HG03558 (cell line): ENCODE measurements at regions not wholly inside any gene's neighbourhood (a gene's known extent, or its start where the extent isn't known, plus 50 kb on each side); places are given as distances from the start of the nearest gene placed in this dataset.

ENCODE experiments used
- ATAC-seq: cut with Tn5 transposase; IDR thresholded peaks from one replicate; pipeline ENCODE4 v1.9.1; 2021; ENCODE audit warnings: moderate number of reproducible peaks; ENCODE audit not compliant: unreplicated experiment; ENCODE audit errors: extremely low read depth

DNA sequence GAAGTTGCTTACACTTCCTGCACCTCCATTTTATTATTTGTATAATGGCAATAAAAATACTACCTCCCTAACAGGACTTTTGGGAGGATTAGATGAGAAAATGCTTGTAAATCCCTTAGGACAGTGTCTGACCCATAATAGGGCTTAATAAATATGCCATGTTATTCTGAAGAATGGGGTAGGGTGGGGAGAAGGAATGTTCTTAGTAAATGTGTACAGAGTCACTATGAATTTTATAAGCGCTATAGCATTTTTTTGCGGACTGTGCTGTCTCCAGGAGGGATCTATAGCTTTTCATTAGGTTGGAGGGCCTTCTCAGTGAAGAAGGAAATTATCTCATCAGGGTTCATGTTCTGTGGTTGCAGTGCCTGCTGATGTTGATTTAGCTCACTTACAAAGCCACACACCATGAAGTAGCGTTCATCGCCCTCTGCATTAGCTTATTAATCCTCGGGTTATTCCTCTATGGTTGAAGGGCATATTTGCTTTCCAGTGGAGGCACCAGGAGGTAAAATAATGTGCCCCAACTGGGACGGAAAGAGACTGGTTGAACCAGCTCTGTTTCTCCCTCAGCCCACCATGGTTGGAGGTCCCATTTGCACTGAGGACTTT lies 497.1 kb downstream of the ARHGEF28 start:
- ATAC-seq: no peak

DNA sequence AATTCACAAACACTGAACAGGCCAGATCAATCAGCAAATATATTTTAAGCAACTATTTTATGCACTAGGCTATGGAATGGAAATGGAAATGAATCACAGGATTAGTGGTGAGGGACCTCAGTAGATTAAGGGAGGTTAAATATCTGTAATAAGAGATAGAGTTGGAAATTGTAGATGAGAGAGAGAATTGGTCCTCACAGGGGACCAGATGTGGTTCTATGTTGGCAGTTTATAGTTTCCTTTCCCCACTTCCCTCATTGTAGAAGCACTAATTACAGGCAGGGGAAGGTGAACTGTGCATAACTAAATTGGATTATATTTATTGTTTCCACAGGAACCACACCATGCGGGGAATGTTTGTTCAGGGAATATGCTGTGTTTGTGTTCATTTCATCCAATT lies 496.2 kb downstream of the ARHGEF28 start:
- no peak for ATAC-seq

GRCh38 chr5:74120585-74120984 lies 494.6 kb downstream of the ARHGEF28 start:
- ATAC-seq: no peak

- ATAC-seq: no peak
Observed at GRCh38 chr5:74118071-74118470, 492.1 kb downstream of the ARHGEF28 start.

DNA sequence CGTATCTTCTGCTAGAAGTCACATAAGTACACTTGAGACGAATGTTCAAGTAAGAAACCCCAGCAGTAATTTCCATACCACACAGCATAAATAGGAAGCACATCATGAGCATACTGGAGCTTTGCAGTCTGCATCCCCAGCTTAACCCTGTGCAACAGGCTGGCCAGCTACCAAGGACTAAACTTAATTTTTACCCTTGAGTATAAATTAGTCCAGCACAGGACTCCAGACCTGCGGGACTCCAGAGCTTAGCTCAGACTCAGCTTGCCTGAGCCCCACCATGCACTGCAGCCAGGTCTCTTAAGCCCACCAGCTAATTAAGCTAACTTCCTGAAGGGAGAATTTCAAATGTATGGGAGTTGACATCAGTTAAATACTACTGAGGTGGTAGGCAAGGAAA lies 491.0 kb downstream of the ARHGEF28 start:
- no peak for ATAC-seq

- ATAC-seq: no peak
Observed at GRCh38 chr5:74116266-74116665, 490.3 kb downstream of the ARHGEF28 start.

DNA sequence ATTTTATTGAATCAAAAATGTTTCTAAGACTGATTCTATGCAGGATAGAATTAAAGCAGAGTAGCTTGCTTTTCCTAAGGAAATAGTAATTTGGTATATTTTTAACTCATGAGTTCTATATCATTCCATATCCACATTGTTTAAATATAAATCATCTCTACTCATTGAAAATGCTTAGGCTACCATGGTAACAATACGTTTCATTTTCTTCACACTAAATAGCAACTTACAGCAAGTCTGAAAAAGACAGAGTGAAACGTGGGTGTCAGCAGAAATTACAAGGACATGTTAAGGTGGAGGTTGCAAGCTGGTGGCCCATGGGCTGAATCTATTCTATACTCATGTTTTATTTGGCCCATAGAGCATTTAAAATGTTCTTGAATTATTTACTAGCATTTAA lies 487.9 kb downstream of the ARHGEF28 start:
- no peak for ATAC-seq

DNA sequence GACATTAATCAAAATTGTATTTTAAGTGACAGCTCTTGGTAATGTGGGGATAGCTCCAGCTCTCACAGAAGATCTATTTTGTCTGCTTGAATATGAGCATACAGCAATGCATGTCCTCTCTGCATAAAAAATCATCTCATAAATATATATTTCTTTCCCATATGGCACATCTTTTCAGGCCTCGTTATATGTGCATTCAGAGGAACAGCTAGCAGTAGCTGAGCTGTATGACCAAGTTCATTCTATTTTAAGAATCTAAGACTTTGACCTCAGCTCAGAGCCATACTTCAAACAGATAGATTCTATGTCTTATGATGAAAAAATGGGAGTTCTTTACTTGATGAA lies 487.2 kb downstream of the ARHGEF28 start:
- ATAC-seq: no peak

GRCh38 chr5:74112372-74113195 lies 486.6 kb downstream of the ARHGEF28 start:
- no peak for ATAC-seq

DNA sequence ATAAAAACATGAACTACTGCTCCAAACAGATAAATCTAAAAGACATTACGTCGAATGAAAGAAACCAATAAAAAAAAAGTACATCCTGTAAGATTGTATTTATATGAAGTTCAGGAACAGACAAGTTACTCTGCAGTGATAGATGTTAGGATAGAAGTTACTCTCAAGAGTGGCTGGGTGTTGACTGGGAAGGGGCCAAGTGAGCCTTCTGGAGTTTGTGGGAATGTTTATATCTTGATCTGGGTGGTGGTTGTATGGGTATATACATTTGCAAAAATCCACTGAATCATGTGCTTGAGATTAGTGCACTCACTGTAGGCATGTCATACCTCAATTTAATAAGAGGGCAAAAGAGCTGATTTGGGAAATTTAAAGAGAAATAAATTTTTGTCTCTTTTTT lies 485.8 kb downstream of the ARHGEF28 start:
- ATAC-seq: no peak

DNA sequence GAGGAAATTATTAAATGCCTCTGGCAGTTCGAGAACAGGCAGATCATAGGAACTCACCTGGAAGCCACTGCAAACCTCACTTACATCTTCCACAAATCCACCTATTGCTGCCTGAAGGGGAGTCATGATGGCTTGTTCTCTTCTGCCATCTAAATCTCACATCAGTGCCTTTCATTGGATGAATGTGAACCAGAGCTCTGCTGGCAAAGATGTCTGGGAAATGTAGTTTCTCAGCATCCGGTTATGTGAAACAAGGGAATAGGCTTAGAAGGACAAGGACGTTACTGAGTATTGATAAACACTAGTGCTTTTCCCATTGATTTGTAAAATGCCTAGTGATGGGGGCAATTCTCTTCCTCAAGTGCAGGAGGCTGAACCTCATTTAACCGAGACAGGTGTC lies 483.3 kb downstream of the ARHGEF28 start:
- no peak for ATAC-seq

- ATAC-seq: no peak
Observed at GRCh38 chr5:74107899-74108298, 481.9 kb downstream of the ARHGEF28 start.

DNA sequence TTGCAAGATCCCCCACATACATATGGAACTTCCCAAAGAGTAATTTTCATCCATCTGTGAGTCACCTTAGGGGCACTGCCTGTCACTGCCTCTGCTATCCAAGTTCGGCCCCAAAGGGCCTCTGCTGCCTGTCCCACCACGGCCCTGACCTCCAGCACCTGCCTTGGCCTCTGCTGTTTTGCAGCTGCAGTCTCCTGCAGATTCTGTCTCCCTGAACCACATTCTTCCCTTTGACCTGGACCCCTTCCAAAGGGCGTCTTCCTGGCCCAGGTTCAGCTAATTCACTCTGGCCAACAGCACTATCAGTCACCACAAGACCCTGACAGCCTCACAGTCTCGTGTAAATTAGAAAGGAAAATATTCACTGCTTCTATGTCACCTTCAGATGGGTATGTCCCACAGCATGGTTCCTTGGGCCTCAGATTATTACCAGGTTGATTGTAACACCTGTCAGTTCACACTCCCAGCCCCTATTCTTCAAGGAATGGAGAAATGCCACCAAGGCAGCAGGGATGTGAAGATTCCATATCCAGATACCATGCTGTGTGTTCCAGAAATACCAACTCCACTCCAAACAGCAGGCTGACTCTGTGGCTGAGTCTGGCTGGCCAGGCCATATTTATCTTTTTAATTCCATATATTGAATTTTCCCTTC lies 479.3 kb downstream of the ARHGEF28 start:
- ATAC-seq: no peak

DNA sequence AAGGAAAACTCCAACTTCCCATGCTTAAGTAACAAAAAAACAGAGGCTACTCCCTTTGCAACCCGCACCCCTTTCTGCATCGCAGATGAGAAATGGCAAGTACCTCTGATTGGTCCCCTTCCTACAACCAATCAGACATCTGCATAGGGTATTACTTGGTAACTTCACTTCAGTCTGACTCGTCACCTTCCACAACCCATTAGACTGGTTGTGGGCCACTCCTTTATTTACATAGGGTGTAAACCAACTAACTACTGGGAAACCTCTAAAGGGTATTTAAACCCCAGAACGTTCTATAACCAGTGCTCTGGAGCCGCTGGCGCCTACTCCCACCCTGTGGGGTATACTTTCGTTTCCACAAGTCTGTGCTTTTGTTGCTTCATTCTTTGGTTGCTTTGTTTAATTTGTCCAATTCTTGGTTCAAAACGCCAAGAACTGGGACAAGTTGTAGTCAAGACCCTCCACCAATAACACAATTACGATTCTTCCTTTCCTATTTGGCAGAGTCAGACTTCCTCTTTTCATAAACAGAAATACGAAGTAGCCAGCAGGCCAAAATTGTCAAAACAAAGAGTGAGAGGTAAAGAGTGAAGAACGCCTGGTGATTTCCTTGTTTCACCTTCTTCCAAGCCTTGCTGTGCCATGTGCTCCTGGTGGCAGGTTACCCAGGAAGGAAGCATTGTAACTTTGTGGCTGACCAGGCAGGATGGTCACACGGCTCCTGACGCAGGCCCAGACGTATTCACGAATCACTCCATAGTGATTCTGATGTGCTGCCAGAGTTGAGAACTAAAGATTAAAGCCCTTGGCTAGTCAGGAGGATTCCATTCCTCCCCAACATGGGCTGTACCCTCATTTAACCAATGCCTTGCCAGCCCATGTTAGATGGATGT lies 477.4 kb downstream of the ARHGEF28 start:
- no peak for ATAC-seq

DNA sequence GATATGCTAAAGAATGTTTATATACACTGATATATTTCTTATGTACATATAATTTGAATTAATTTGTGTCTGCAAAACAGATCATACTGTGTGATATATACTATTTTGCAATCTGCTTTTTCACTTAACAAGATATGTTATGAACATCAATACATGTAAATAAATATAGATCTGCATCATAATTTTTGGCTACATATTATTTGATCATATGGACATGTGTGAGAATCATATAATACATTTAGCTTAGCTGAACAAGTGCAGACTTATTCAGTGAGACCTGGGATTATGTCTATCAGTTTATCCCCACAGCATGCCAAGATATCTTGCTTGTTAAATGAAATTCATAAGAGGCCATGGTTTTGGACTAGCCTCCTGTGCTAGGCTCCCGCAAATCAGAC lies 474.3 kb downstream of the ARHGEF28 start:
- ATAC-seq: no peak

GRCh38 chr5:74099538-74100267 lies 473.7 kb downstream of the ARHGEF28 start:
- ATAC-seq: no peak

DNA sequence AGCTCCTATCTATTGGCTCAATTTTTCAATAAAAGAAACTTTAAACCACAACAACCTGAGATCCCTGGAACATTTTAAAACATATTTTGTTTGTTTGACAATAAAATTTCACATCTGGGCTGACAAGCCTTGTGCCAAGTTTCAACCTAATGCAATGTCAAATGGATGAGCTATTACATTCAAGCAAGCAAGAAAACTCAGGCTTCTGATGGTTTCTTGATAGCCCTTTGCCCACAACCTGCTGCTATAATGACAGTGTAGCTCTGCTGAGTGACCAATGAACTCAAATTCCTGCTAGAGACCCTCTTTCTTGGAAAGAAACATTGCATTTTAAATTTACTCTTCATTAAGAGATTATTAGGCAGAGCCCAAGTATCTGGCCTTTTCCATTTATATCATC lies 472.9 kb downstream of the ARHGEF28 start:
- no peak for ATAC-seq

- ATAC-seq: no peak
Observed at GRCh38 chr5:74098456-74098855, 472.5 kb downstream of the ARHGEF28 start.

GRCh38 chr5:74096325-74096724 lies 470.3 kb downstream of the ARHGEF28 start:
- no peak for ATAC-seq

GRCh38 chr5:74095871-74096270 lies 469.9 kb downstream of the ARHGEF28 start:
- no peak for ATAC-seq
